GM21825 (cell line): ENCODE measurements at regions not wholly inside any gene's neighbourhood (a gene's known extent, or its start where the extent isn't known, plus 50 kb on each side); places are given as distances from the start of the nearest gene placed in this dataset.

ENCODE experiments used
- ATAC-seq: cut with Tn5 transposase; IDR thresholded peaks from one replicate; pipeline ENCODE4 v1.9.1; 2021; ENCODE audit warnings: mild to moderate bottlenecking, moderate library complexity; ENCODE audit not compliant: unreplicated experiment

DNA sequence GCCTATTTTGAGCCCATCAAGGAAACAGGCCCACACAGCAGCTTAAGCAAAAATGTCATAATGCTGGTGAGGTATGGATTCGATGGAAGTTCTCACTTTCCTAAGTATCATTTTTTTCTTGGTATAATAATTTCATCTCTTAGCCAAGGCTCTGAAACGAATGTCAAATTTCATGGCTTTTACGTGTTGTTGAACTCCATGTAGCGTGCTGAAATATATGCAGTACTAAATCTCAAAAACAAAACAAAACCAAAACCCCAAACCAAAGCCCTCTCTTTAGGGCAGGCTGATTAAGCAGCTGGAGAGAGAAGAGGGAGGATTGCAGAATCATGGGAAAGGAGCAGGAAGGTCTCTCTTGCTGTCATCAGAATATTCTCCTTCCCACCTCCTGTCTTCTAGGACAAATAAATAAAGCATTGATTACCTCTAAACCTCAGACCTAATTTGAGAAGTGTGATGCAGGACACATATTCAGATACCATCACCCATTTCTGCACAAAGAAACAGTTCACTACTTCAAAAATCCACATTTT, 58.3 kb downstream of the TMEM174 start:
- ATAC-seq = no peak

DNA sequence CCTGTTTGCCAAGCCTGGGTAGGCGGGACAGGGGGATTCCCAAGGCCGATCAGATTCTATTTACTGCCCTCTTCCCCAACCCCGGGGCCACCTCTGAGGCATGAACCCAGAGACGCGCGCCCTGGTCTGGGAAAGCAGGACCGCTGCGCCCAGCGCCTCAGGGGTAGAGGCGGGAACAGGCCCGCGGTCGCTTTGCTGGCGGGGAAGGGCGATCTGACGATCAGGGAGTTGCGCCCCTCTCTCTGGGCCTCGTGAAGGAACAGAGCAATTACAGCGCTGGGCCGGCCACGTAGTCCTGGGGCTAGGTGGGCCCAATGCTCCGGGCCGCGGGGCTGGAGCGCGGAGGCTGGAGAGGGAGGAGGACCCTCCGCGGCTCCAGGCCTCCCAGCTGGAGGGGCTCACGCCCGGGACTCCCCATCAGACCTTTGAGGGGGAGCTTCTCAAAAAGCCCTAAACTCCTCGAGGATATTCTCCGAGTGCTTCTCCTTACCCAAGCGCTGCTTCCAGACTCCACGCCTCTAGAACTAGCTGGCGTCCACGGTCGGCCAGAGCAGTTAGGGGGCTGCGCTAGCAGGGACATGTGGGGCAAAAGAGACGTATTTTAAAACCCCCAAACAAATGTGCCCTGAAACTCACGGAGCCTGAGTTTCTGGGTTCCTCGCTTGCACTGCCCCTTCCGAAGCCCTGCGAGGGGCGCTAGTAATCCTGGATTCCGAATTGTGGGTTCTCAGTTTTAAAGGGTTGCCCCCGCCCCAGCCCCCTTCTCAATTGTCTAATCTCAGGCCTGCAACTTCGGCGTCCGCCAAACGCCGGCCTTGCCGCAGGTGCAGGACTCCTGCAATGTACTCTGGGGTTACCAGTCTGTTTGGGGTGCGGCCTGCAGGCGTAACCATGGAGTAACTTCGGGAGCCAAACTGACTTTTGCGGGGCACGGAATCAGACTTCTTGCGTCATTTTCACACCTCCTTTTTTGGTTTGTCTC, 57.6 kb downstream of the TMEM174 start:
- no peak for ATAC-seq

DNA sequence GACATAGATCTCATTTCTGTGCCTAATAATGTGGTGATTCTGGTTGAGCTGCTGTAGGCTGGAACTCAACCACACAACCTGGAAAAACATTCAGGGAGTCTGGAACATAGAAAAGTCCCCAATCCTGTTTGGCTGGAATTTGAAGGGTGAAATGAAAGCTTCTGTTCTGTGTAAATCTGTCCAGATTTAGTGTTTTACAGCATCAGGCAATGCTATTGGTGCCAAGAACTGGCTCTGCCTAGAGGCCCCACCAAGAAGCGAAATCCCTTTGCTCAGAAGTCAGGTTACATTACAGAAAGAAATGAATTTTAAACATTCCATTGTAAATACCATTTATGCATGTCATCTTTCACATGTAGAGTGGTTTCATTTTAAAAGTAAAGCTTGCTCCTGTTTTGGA, 56.3 kb downstream of the TMEM174 start:
- ATAC-seq = no peak

DNA sequence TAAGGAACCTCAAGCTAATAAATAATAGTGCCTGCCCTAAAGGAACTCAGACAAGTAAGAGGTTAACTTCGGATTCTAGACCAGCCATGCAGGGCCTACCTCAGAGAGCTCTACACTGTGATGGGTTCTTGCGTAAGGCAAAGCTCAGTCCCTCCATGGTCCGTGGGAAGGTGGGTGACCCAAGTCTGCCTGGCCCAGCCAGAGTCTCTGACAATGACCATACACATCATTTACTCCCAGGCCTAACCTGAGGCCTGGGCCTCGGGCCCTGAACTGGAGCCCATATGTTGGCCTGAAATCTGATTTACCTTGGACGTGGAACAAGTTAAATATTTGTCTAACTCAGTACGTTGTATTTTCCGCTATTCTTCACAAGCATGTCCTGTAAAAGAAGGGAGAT, 55.1 kb downstream of the TMEM174 start:
- ATAC-seq = no peak
